ENCODE measurements at regions not wholly inside any gene's neighbourhood (a gene's known extent, or its start where the extent isn't known, plus 50 kb on each side); places are given as distances from the start of the nearest gene placed in this dataset.
"Not testable (repeated sequence)": the region's sequence is repeated elsewhere in the genome, so short reads cannot be mapped to it uniquely, and the experiment has no call there.

DNA sequence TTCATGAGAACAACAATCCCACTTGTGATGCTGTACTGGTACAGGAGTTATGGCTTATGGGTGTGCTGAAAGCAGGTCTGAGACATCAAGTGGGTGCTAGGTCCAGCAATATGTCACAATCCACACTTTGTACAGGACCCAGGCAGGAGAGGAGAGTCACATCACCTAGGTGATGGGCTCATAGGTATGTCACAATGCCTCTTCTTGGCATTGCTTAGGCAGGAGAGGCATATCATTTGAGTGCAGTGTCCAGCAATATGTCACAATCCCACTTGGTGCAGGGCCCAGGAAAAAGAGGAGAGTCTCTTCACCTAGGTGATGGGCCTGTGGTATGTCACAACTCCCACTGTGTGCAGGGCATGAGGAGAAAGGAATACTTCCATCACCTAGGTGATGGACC lies 2110.0 kb downstream of the TP53TG3F start:
- DNase-seq (ENCODE audit: low read depth in 2 of 3, low spot score in 1 of 3), result no peak

DNA sequence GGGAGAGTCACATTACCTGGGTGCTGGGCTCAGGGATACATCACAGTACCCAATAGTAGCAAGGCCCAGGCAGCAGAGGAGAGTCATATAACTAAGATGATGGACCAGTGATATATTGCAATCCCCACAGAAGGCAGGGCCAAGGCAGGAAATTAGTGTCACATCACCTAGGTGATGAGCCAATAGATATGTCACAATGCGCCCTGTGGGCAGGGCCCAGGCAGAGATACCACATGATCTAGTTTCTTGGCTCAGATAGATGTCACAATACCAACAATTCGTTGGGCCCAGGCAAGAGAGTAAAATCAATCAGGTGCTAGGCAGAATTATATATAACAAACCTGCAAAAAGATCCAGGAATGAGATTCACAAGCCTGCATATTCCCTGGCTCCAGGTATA lies 2111.5 kb downstream of the TP53TG3F start:
- DNase-seq (ENCODE audit: low read depth in 2 of 3, low spot score in 1 of 3), result no peak

DNA sequence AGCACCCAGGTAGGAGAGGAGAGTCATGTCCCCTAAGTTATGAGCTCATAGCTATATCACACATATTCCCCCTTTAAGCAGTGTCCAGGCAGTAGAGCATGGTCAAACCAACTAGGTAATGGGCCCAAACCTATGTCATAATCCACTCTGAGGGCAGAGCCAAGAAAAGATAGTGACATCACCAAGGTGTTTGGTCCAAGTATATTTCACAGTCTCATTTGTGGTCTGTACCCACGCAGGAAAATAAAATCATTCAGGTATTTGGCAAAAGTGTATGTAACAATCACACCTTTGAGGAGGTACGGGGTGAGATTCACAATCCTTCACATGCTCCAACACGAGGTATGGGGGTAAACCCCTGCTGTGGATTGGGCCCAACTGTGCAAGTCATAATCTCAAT lies 2112.8 kb downstream of the TP53TG3F start:
- DNase-seq (ENCODE audit: low read depth in 2 of 3, low spot score in 1 of 3), result no peak

DNA sequence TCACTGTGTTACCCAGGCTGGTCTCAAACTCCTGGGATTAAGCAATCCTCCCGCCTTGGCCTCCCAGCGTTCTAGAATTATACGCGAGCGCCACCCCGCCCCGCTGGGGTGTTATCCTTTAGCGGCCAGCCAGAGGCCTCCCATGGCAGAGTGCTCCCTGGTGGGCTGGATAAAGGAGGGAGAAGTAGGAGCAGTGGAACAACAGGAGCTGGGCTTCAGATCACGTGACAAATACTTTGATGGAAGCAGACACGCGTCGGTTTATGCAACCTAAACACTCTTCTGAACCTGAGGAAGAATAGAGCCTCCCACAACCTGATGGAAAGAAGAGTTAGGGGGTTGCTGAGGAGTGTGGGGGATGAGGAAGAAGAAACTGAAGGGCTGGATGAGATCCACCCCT lies 2114.0 kb downstream of the TP53TG3F start:
- DNase-seq (ENCODE audit: low read depth in 2 of 3, low spot score in 1 of 3), result no peak

DNA sequence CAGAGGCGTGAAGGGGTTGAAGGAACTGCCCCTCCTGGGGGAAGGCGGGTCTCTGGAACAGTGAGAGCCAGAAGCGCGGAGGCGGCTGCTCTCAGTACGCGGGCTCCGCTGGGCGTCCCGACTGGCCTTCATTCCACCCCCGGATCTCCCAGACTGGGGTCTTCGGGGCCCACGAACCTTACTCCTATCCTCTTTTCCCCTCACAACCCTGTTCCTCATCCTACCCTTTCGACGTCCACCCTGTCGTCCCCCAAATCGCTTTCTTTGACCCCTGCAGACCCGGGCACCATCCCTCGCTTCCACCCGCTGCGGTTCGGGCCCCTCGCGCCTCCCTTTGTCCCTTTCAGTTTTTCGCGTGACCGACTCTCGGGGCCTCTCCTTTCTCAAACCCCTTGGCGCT lies 2114.6 kb downstream of the TP53TG3F start:
- no peak for DNase-seq (ENCODE audit: low read depth in 2 of 3, low spot score in 1 of 3)

DNA sequence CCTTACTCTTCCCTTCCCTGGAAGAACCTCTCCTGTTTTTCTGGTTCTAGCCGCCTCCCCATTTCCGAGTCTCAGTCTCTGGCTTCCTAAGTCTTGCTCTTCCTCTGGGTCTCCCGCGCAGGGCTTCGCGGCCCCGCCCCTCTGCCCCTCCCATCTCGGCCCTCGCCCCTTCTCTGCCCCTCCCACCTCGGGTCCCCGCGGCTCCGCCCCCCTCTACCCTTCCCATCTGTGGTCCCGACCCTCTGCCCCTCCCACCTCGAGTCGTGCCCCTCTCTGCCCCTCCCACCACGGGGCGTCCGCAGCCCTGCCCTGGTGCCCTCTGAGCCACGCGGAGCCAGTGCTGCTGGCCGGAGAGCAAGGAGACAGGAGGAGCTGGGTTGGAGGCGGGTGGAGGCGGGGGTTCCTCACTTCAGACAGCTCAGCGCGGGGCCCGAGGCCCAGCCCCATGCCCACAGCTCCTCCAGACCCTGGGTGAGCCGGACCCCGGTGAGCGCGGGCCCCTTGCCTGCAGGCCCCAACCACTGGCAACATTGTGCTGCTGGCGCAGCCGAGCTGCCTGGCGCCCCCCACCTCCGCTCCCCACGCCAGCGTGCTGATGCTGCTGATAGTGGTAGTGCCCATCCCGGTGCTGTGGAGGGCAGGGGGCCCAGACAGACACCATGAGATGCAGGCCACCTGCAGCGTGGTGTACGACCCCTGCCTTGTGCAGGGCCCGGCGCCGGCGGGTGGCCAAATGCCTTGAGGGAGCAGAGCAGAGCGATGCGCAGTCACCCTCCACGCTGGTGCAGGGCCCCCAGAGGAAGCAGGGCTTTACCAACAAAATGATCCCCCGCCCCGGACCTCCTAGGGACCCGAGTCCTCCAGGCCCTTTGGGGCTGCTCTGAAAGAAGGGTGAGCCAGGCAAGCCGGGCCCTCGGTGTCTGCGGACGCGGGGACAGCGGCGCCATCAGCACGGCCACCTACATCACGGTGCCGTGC lies 2115.3 kb downstream of the TP53TG3F start:
- no peak for DNase-seq (ENCODE audit: low read depth in 2 of 3, low spot score in 1 of 3)

DNA sequence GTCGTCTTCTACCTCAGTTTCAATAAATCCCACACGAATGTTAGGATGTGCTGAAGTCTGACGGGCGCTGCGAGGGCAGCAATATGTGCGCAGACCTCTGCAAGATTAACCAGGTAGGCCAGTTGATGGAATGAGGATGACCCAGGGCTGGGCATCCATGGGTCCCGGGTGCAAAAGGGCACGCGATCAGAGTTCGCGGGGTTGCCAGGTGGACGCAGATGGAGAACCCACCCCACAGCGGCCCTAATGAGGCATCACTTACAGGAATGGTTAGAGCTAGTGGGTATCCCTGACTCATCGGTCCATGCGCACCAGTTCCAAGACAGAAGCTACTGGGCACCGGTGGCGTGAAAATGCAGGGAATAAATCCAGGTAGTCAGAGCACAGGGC lies 2116.0 kb downstream of the TP53TG3F start:
- DNase-seq (ENCODE audit: low read depth in 2 of 3, low spot score in 1 of 3), result no peak

DNA sequence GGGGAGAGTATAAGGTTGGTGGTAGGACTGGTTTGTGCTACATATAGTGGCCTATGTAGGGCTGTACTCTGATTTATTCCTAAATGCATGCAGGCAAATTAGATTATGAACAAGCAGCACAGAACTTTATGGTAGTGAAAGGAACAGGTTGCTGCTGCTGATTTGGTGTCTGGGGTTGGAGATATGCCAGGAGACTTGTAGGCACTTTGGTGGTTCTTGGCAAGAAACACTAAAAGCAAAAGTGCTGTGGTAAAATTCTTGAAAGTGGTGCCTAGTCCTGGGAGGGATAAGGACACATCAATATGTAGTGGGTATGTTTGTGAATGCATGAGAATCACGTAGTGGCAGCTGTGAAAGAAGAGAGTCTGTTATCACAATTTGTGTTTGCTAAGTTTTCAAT lies 2126.0 kb downstream of the TP53TG3F start:
- no peak for DNase-seq (ENCODE audit: low read depth in 2 of 3, low spot score in 1 of 3)

DNA sequence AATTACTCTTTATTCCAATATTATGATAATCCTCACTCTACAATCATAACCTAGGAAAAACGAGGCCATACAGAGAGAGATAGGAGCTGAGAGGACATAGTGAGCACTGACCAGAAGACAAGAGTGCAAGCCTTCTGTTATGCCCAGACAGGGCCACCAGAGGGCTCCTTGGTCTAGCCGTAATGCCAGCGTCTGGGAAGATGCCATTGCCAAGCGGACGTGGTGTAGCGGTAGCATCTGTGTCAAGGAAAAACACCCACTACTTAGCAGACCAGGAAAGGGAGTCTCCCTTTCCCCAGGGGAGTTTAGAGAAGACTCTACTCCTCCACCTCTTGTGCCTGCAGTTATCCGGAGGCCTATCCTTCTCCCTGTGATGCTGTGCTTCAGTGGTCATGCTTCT lies 2131.5 kb downstream of the TP53TG3F start:
- DNase-seq (ENCODE audit: low read depth in 2 of 3, low spot score in 1 of 3), result not testable (repeated sequence)

DNA sequence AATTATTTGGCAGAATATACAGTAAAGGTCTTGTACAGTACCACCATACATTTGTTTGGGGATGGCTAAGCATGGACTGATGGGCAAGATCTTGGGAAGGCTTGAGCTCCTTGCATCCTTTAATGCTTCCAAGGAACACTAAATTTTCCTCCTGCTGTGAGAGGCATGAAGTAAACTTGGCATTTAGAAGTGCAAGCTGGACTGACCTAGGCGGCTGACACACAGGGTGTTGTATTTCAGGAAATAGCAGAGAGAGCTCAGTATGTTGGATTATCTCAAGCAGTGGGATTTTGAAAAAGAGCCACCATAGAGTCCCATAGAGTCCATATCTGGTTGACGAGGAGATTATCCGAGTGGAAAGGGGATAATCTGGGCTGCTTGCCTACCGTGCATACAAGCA lies 2137.1 kb downstream of the TP53TG3F start:
- DNase-seq (ENCODE audit: low read depth in 2 of 3, low spot score in 1 of 3), result no peak

DNA sequence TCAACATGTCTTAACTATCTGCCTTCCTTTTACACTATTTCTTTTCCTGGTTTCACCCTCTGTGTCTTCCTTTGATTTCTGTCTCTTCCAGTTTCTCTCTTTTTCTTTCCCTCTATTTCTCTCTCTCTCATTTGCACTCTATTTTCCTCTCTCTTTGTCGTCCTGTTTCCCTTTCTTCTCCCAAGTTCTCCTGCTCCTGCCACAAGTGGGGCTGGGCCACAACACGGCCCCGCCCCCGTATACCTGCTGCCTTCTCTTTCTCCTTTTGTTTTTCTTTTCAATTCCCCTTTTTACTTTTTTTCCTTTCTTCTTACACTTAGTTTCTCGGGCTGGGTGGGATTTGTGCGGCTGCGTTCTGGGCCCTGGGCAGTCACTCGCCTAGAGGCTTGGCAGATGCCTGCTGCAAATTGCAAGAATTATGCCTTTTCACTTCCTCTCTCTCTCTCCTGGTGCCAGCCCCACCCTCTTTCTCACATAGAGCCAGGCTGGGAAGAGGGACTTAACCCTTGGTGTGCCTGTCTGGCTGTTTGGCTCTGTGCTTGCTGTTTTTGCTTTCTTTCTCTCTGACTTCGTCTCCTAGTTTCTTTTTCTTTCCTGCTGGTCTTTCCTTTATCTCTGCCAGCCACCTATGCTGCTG lies 2139.4 kb downstream of the TP53TG3F start:
- no peak for DNase-seq (ENCODE audit: low read depth in 2 of 3, low spot score in 1 of 3)

DNA sequence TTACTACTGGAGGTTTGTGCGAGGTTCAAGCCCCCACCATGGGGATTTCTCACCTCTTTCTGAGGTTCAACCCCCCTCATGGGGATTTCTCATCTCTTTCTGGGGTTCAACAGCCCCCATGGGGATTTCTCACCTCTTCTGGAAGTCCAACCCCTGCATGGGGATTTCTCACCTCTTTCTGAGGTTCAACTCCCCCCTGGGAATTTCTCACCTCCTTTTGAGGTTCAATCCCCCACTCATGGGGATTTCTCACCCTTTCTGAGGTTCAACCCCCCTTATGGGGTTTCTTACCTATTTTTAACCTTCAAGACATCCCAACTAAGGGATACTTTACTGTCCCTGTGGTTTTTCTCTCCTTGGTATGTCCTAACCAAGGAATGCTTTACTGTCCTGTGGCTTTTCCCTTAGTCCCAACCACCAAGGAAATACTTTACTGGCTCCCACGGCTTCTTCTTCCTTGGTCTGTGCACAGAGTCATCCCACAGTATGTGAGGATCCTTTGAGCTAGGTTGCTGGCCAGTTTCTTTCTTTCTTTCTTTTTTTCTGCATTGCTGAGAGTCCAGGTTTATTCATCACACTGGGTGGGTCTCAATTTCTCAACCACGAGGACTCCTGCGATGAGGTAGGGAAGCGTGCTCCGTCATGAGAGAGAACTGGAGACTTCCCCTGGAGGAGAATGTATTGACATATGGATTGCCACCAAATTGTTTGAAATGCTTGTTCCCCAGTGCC lies 2140.2 kb downstream of the TP53TG3F start:
- no peak for DNase-seq (ENCODE audit: low read depth in 2 of 3, low spot score in 1 of 3)

DNA sequence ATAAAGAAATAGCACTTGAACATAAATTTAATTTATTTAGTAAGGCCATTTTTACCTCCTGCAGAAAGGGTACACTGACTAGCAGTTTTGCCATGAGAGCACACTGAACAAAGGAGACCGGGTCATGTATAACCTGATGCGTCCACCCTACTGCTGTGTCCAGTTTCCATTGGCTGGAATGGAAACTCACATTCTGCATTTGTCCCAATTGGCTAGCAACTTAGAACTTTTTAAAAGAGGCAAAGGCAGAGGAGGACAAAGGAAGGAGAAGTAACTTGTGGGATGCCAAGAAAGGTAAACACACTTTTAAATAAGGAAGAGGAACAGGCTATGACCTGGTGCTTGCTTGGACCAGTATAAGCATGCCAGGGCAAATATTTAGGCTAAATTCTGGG lies 2140.7 kb downstream of the TP53TG3F start:
- not testable (repeated sequence) for DNase-seq (ENCODE audit: low read depth in 2 of 3, low spot score in 1 of 3)

DNA sequence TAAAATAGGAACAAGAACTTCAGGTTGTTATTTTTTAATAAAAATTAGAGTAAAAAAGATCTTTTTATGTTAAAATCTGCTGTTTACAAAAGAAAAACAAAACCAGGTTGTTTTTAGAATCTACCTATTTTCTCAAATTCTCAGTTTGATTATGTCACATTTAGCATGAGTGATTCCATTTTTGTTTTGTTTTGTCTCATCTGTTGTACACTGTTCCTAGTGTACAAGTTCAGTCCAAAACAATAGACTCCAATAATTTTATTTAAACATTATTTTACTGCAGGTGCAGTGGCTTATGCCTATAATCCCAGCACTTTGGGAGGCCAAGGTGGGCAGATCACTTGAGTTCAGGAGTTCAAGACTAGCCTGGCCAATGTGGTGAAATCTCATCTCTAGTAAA lies 2142.7 kb downstream of the TP53TG3F start:
- DNase-seq (ENCODE audit: low read depth in 2 of 3, low spot score in 1 of 3), result no peak

DNA sequence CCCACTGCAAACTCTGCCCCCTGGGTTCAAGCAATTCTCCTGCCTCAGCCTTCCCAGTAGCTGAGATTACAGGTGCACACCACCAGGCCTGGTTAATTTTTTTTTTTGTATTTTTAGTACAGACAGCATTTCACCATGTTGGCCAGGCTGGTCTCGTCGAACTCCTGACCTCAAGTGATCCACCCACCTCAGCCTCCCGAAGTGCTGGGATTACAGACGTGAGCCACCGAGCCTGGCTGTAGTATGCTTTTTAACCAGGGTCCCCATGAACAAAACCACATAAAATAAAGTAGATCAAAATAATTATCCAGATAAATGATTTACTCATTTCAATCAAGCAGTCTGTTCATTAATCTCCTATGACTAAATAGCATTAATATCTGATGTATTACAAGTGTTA lies 2144.0 kb downstream of the TP53TG3F start:
- DNase-seq (ENCODE audit: low read depth in 2 of 3, low spot score in 1 of 3), result not testable (repeated sequence)

DNA sequence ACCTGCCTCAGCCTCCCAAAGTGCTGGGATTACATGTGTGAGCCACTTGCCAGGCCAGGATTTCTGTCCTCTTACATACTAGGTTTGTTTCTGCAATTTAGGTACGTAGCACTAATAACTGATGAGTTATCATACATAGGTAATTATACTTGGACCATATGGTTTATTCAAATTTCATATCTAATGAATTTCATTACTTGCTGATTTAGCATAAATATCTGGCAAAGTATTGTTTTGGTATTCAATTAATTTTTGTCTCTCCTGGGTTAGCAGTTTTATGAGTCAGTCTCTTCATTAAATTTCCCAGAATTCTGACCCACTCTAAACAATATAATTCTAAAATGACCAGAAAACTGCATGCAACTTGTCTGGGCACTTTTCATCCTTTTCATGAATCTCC lies 2146.5 kb downstream of the TP53TG3F start:
- DNase-seq (ENCODE audit: low read depth in 2 of 3, low spot score in 1 of 3), result no peak

DNA sequence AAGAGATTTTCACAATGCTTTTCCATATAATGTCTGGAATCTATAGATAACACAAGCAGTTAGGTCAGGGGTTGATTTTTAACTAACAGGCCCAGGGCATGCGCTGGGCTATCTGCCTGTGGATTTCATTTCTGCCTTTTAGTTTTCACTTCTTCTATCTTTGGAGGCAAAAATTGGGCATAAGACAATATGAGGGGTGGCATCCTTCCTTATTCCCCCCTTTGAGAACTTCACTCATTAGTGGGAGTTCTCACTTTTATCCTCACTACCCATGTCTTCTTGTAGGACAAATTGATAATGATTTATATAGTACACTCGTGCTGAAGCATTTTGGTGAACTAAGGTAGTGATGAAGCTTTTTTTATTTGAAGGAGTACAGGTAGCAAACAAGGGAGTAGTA lies 2155.5 kb downstream of the TP53TG3F start:
- not testable (repeated sequence) for DNase-seq (ENCODE audit: low read depth in 2 of 3, low spot score in 1 of 3)

DNA sequence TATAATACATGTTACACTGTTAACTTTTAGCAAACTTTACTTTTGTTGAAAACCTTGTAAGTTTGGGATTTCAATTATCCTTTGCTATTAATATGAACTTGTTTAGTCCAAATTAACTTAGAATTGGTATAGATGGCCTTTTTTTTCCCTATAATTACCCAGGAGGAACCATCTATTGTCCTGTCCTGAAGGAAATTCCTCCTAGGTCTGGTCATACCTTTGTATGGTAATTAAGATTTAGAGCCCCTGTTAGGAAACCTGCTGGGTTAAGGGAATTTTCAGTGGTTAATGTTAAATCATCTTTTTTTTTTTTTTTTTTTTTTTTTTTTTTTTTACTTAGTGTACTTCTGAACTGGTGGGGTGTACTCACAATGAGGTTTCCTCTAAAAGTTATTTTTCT lies 2159.8 kb downstream of the TP53TG3F start:
- DNase-seq (ENCODE audit: low read depth in 2 of 3, low spot score in 1 of 3), result not testable (repeated sequence)

DNA sequence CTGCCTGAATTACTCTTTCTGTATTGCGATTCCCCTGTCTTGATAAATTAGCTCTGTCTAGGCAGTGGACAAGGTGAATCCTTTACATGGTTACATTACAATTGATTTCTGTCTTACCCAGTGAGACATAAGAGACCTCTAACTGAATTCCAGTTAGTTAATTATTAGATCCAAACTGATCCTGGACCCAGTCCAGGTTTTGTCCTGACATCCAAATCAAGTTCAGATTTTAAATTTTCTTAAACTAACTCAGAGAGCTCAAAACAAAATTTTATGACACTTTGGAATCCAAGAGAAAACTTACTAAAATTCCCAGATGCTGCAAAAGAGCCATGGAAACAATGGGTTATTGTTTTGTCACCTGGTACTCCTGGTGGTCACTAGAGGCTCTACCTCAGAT lies 2166.6 kb downstream of the TP53TG3F start:
- DNase-seq (ENCODE audit: low read depth in 2 of 3, low spot score in 1 of 3), result no peak

DNA sequence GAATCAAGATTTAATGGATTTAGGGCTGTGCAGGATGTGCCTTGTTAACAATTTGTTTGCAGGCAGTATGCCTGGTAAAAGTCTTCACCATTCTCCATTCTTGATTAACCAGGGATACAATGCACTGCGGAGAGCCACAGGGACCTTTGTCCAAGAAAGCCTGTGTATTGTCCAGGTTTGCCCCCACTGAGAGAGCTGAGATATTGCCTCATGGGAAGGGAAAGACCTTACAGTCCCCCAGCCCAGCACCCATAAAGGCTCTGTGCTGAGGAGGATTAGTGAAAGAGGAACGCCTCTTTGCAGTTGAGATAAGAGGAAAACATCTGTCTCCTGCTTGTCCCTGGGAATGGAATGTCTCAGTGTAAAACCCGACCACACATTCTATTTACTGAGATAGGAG lies 2169.6 kb downstream of the TP53TG3F start:
- DNase-seq (ENCODE audit: low read depth in 2 of 3, low spot score in 1 of 3), result no peak

DNA sequence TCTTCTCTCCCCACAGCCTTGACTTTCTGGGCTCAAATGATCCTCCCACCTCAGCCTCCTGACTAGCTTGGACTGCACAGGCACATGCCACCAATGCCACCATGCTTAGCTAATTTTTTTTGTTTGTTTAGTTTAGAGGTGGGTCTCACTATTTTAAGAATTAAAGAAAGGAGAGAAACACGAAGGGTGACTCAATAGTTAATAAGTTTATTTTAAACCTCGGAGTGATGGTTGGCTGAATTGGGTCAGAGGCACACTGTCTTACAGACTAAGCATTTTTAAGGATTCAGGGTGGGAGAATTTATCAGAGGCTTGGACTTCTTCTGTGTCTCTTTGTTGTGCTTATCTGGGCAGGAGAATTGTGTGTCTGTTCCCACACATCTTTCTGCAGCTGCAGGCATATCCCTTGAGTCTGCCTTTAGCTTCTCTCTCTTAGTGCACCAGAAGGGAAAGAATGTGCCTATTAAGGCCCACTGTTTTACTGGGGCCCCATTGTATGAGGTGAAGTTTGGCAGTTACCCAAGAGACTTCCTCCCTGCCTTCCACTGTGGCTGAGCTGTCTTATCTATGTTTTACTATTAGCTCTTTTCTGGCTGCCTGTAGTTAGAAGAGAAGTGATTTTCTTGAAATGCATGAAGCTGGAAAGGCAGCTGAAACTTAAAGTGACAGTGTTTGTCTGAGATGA lies 2172.0 kb downstream of the TP53TG3F start:
- no peak for DNase-seq (ENCODE audit: low read depth in 2 of 3, low spot score in 1 of 3)

Measured in stimulated activated CD4-positive, alpha-beta T cell treated with anti-CD3 and anti-CD28 coated beads, Interleukin-12 subunit alpha, Interleukin-12 subunit beta, amount 100 ng/mL, for 48 hours (primary cell).